Upper lobe of left lung (tissue), 4 donors: ENCODE measurements at regions not wholly inside any gene's neighbourhood (a gene's known extent, or its start where the extent isn't known, plus 50 kb on each side); places are given as distances from the start of the nearest gene placed in this dataset.

Source experiments
- POLR2A ChIP-seq, 4 donors: fragments of 450-650 bp; IDR thresholded peaks; one replicate each; pipeline ENCODE4 v1.5.1; 2016 to 2017; ENCODE audit warnings: antibody characterized with exemption in 4 of 4, mild to moderate bottlenecking in 2 of 4
- TF ChIP-seq, protein P1 (sequence below), 6 experiments: fragments of 450-650 bp in 4 of 6; fragments of 200-600 bp in 2 of 6; sonication (generic) in 2 of 6; IDR thresholded peaks; one replicate each; pipeline ENCODE4 v1.5.1; 2016 to 2019; ENCODE audit warnings: antibody characterized with exemption in 6 of 6

DNA sequence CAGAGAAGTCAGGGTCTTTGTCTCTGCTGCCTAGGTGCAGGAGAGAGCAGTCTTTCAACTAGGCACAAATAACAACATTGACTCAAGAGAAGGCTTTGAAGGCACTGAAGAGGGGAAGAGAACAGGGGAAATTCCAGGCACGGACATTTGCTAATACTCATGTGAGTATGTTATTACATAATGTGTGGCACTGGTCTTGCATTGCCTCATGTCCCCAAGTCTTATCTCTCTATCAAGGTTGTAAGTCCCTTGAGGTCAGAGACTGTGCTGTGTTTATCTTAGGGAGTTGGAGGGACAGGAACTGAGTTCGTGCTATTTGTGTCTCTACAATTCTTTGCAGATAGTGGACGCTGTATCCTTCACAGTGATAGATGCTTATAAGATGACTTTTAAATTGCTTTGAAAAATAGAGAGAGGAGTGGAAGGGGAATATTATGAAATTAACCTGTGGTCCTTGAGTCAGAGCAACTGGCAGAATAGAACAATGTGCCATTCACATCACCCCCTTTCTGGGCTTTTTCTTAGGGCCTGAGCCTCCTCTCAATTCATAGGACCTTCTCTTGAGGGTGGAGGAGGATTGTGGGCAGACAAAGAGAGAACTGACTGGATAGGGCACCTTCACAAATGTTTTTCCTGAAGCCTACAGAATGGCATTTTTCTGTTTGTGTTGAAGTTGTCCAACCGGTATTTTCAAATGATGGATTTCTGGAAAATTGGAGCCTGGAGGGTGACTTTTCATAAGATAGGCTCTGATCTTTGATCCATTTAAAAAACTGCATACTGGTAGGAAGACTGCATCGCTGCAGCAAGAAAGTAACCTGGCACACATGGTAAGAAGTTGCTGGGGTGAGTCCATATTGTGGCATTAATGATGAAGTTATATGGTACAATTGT lies 96.6 kb upstream of the CXCR4 start:
- TF ChIP-seq, protein P1, sequence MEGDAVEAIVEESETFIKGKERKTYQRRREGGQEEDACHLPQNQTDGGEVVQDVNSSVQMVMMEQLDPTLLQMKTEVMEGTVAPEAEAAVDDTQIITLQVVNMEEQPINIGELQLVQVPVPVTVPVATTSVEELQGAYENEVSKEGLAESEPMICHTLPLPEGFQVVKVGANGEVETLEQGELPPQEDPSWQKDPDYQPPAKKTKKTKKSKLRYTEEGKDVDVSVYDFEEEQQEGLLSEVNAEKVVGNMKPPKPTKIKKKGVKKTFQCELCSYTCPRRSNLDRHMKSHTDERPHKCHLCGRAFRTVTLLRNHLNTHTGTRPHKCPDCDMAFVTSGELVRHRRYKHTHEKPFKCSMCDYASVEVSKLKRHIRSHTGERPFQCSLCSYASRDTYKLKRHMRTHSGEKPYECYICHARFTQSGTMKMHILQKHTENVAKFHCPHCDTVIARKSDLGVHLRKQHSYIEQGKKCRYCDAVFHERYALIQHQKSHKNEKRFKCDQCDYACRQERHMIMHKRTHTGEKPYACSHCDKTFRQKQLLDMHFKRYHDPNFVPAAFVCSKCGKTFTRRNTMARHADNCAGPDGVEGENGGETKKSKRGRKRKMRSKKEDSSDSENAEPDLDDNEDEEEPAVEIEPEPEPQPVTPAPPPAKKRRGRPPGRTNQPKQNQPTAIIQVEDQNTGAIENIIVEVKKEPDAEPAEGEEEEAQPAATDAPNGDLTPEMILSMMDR (IDR thresholded peaks at IDR 0.05), result no peak
- TF ChIP-seq POLR2A (IDR thresholded peaks at IDR 0.05), result peak in 1 of 4 donors; percentile 56
